Right renal pelvis (tissue), 4 donors: ENCODE measurements at regions not wholly inside any gene's neighbourhood (a gene's known extent, or its start where the extent isn't known, plus 50 kb on each side); places are given as distances from the start of the nearest gene placed in this dataset.

Experiments
- DNase-seq, 4 donors: peaks; one replicate each; pipeline ENCODE4 v3.0.0-alpha.2; 2013; ENCODE audit warnings: low read depth in 4 of 4, low spot score in 3 of 4, missing footprints in 1 of 4

- no peak for DNase-seq
Measured at GRCh38 chr10:64060389-64060788, 539.2 kb downstream of the REEP3 start.

- no peak for DNase-seq
Measured at GRCh38 chr10:64062793-64063192, 541.6 kb downstream of the REEP3 start.

GRCh38 chr10:64067009-64067606, 545.9 kb downstream of the REEP3 start:
- no peak for DNase-seq

GRCh38 chr10:64067859-64068258, 546.7 kb downstream of the REEP3 start:
- DNase-seq: no peak

- DNase-seq: no peak
Measured at GRCh38 chr10:64070241-64070640, 549.0 kb downstream of the REEP3 start.

GRCh38 chr10:64071218-64071617, 550.0 kb downstream of the REEP3 start:
- DNase-seq: no peak

GRCh38 chr10:64075604-64076003, 554.4 kb downstream of the REEP3 start:
- no peak for DNase-seq

GRCh38 chr10:64076322-64076940, 555.2 kb downstream of the REEP3 start:
- no peak for DNase-seq

GRCh38 chr10:64079341-64079740, 558.1 kb downstream of the REEP3 start:
- DNase-seq: no peak

- no peak for DNase-seq
Measured at GRCh38 chr10:64080071-64080470, 558.9 kb downstream of the REEP3 start.

GRCh38 chr10:64081947-64082482, 560.8 kb downstream of the REEP3 start:
- no peak for DNase-seq

- no peak for DNase-seq
Measured at GRCh38 chr10:64086083-64086767, 565.0 kb downstream of the REEP3 start.

GRCh38 chr10:64089648-64090047, 568.4 kb downstream of the REEP3 start:
- DNase-seq: no peak

- DNase-seq: no peak
Measured at GRCh38 chr10:64090865-64091264, 569.7 kb downstream of the REEP3 start.

GRCh38 chr10:64091897-64092296, 570.7 kb downstream of the REEP3 start:
- no peak for DNase-seq

GRCh38 chr10:64093304-64093703, 572.1 kb downstream of the REEP3 start:
- no peak for DNase-seq

- no peak for DNase-seq
Measured at GRCh38 chr10:64093946-64094535, 572.8 kb downstream of the REEP3 start.

- no peak for DNase-seq
Measured at GRCh38 chr10:64096941-64097340, 575.7 kb downstream of the REEP3 start.

- no peak for DNase-seq
Measured at GRCh38 chr10:64097391-64098122, 576.4 kb downstream of the REEP3 start.

- DNase-seq: no peak
Measured at GRCh38 chr10:64098994-64099393, 577.8 kb downstream of the REEP3 start.
